ENCODE measurements at regions not wholly inside any gene's neighbourhood (a gene's known extent, or its start where the extent isn't known, plus 50 kb on each side); places are given as distances from the start of the nearest gene placed in this dataset.
"Not testable (repeated sequence)": the region's sequence is repeated elsewhere in the genome, so short reads cannot be mapped to it uniquely, and the experiment has no call there.

DNA sequence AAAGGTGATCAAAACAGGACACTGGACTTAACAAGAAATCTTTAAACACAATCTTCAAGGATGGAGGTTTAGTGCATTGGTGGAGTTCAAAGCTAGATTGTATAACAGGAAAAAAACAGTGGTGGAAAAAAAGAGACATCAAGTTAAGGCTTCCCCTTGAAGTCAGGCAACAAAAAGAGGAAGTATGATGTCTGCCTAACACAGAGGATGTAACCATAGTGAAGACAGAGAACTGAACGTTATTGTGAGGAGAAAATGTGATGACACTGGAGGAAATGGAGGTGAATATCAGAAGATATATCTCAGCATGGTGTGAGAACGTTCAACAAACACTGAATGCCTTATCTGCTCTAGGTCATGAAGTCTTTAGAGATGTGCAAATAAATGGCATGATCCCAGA, 192.4 kb upstream of the AR start:
- TF ChIP-seq CTCF (IDR thresholded peaks at IDR 0.05; ENCODE audit: control extremely low read depth, extremely low read depth, low read depth, missing control alignments) = no peak
- ChIA-PET POLR2A (no interaction called here), CTCF (interaction anchor here (1.2 kb wide), 1 partner anchor 9 kb away, joined by 3 read pairs; no protein-coding TSS in a partner anchor)
- DNase-seq (ENCODE audit: extremely low spot score) = no peak

GRCh38 chrX:67353651-67354370, 190.0 kb upstream of the AR start:
- CTCF ChIA-PET = no interaction called here
- POLR2A ChIA-PET = no interaction called here
- no peak for TF ChIP-seq CTCF (IDR thresholded peaks at IDR 0.05; ENCODE audit: control extremely low read depth, extremely low read depth, low read depth, missing control alignments)
- no peak for DNase-seq (ENCODE audit: extremely low spot score)

- POLR2A ChIA-PET; CTCF ChIA-PET; DNase-seq (ENCODE audit: extremely low spot score): not testable (repeated sequence)
Measured at GRCh38 chrX:67361267-67361666, 182.6 kb upstream of the AR start.

DNA sequence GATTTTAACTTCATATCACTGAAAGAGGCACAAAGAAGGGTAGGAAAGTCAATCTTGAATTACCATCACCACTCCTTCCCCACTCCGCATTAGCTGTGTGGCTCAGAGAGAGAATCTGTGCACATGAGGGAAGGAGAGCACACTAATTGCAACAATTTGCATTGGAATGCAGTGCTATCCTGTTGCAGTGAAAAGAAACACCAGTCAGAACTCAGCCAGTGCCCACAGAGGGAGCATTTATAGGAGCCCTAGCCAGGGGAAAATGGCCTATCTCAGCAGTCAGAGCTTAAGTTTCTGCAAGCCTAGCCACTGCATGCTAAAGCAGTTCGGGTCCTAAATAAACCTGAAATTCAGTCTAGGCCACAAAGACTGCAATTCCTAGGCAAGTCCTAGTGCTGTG, 159.4 kb upstream of the AR start:
- TF ChIP-seq CTCF (IDR thresholded peaks at IDR 0.05; ENCODE audit: control extremely low read depth, extremely low read depth, low read depth, missing control alignments) = no peak
- no peak for DNase-seq (ENCODE audit: extremely low spot score)
- POLR2A ChIA-PET = no interaction called here
- CTCF ChIA-PET = no interaction called here

- no peak for DNase-seq (ENCODE audit: extremely low spot score)
- ChIA-PET POLR2A (no interaction called here), CTCF (no interaction called here)
- TF ChIP-seq CTCF (IDR thresholded peaks at IDR 0.05; ENCODE audit: control extremely low read depth, extremely low read depth, low read depth, missing control alignments) = no peak
Measured at GRCh38 chrX:67408423-67409079, 135.3 kb upstream of the AR start.

GRCh38 chrX:67415937-67416336, 127.9 kb upstream of the AR start:
- DNase-seq (ENCODE audit: extremely low spot score) = no peak
- CTCF ChIA-PET = no interaction called here
- POLR2A ChIA-PET = no interaction called here
- no peak for TF ChIP-seq CTCF (IDR thresholded peaks at IDR 0.05; ENCODE audit: control extremely low read depth, extremely low read depth, low read depth, missing control alignments)

DNA sequence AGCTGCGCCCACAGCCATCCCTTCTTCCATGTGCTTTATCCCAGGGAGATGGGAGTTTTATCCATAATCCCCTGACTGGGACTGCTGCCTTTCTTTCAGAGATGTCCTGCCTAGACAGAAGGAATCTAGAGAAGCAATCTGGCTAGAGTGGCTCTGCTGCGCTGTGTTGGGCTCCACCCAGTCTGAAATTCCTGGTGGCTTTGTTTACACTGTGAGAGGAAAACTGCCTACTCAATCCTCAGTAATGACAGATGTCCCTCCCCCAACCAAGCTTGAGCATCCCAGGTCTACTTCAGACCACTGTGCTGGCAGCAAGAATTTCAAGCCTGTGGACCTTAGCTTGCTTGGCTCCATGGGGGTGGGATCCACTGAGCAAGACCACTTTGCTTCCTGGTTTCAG, 116.9 kb upstream of the AR start:
- TF ChIP-seq CTCF (IDR thresholded peaks at IDR 0.05; ENCODE audit: control extremely low read depth, extremely low read depth, low read depth, missing control alignments) = no peak
- DNase-seq (ENCODE audit: extremely low spot score) = no peak
- ChIA-PET CTCF (no interaction called here), POLR2A (no interaction called here)

All from GM10248 (cell line).